A673 (cell line): ENCODE measurements at regions not wholly inside any gene's neighbourhood (a gene's known extent, or its start where the extent isn't known, plus 50 kb on each side); places are given as distances from the start of the nearest gene placed in this dataset.
"Not testable (repeated sequence)": the region's sequence is repeated elsewhere in the genome, so short reads cannot be mapped to it uniquely, and the experiment has no call there.

Experiments used
- CTCF ChIP-seq: fragments of 300-800, 200-600 bp; sonication (generic); conservative IDR thresholded peaks from 2 replicates; pipeline ENCODE4 v1.5.1; 2017; ENCODE audit warnings: low read depth, mild to moderate bottlenecking, antibody characterized with exemption, low read length, moderate library complexity, mixed read lengths
- EZH2 ChIP-seq: fragments of 200-600 bp; sonication (generic); IDR thresholded peaks from 2 replicates; pipeline ENCODE4 v1.6.1; 2017; ENCODE audit warnings: borderline replicate concordance, low read depth, mild to moderate bottlenecking, mixed read lengths, antibody characterized with exemption, low read length; ENCODE audit not compliant: poor library complexity, severe bottlenecking

- TF ChIP-seq EZH2, CTCF: not testable (repeated sequence)
These were observed 214.4 kb upstream of the RAI14 start for GRCh38 chr5:34441767-34442166.
